IMR-90 (cell line): ENCODE measurements at regions not wholly inside any gene's neighbourhood (a gene's known extent, or its start where the extent isn't known, plus 50 kb on each side); places are given as distances from the start of the nearest gene placed in this dataset.

ENCODE experiments used
- ATAC-seq: fragments of 200-7000 bp; cut with Tn5 transposase; 2 replicates; pipeline ENCODE4 v1.9.1; 2020; ENCODE audit warnings: low read depth, mild to moderate bottlenecking, moderate library complexity
- BruUV-seq: library from RNA; stranded (reverse); fragments of 400-500 nt; replicated peaks from 2 replicates; lab custom pipeline; 2021; lab: Mats Ljungman, UMichigan
- CTCF ChIA-PET: fragments of 300-600 bp; formaldehyde crosslinking; extraction: SDS; loops from one replicate; lab custom pipeline; 2021; ENCODE audit warnings: antibody characterized with exemption; lab: Yijun Ruan, JAX
- POLR2A ChIA-PET: fragments of 300-600 bp; sonication (Branson Sonifier 250); formaldehyde crosslinking; loops from one replicate; lab custom pipeline; 2022; ENCODE audit warnings: antibody characterized with exemption; ENCODE audit not compliant: unreplicated experiment; lab: Charles Lee
- DNase-seq: peaks from one replicate; pipeline ENCODE4 v3.0.0; 2013
- H2AFZ ChIP-seq: replicated peaks from 2 replicates; pipeline ENCODE3; 2013; ENCODE audit warnings: low read length, mild to moderate bottlenecking; ENCODE audit not compliant: poor library complexity
- H2AK5ac ChIP-seq: 2 replicates; pipeline ENCODE4 v1.6.1; 2013; ENCODE audit warnings: low read depth, low read length, inconsistent platforms
- H2AK9ac ChIP-seq: replicated peaks from 2 replicates; pipeline ENCODE3; 2013; ENCODE audit warnings: mild to moderate bottlenecking, low read depth, low read length, moderate library complexity; ENCODE audit not compliant: poor library complexity
- H2BK120ac ChIP-seq: 2 replicates; pipeline ENCODE4 v1.6.1; 2013; ENCODE audit warnings: low read depth, low read length, inconsistent platforms
- H2BK15ac ChIP-seq: 3 replicates; pipeline ENCODE4 v1.6.1; 2013; ENCODE audit warnings: low read depth, low read length, inconsistent platforms
- H2BK20ac ChIP-seq: 2 replicates; pipeline ENCODE4 v1.6.1; 2013; ENCODE audit warnings: low read depth, mild to moderate bottlenecking, inconsistent platforms, low read length, moderate library complexity
- H2BK5ac ChIP-seq: 2 replicates; pipeline ENCODE4 v1.6.1; 2013; ENCODE audit warnings: mild to moderate bottlenecking, low read depth, low read length, inconsistent platforms; ENCODE audit not compliant: poor library complexity, severe bottlenecking
- H3K14ac ChIP-seq: replicated peaks from 2 replicates; pipeline ENCODE4 v1.6.1; 2013; ENCODE audit warnings: low read depth, low read length, inconsistent platforms
- H3K18ac ChIP-seq: 2 replicates; pipeline ENCODE4 v1.6.1; 2013; ENCODE audit warnings: low read depth, low read length, control low read depth
- H3K23ac ChIP-seq: 2 replicates; pipeline ENCODE4 v1.6.1; 2013; ENCODE audit warnings: low read depth, low read length, inconsistent platforms
- H3K27ac ChIP-seq: 2 replicates; pipeline ENCODE4 v1.5.1; 2013; ENCODE audit warnings: mild to moderate bottlenecking, control low read depth, low read length; ENCODE audit not compliant: insufficient read depth
- H3K27me3 ChIP-seq: 2 replicates; pipeline ENCODE4 v1.6.1; 2013; ENCODE audit warnings: low read length; ENCODE audit not compliant: control insufficient read depth, insufficient read depth
- H3K36me3 ChIP-seq: 2 replicates; pipeline ENCODE4 v1.6.1; 2013; ENCODE audit warnings: low read length, mixed read lengths; ENCODE audit not compliant: control insufficient read depth, insufficient read depth
- H3K4ac ChIP-seq: 2 replicates; pipeline ENCODE4 v1.6.1; 2013; ENCODE audit warnings: low read depth, low read length, inconsistent platforms
- H3K4me1 ChIP-seq: 2 replicates; pipeline ENCODE4 v1.6.1; 2013; ENCODE audit warnings: low read length, mixed read lengths; ENCODE audit not compliant: control insufficient read depth, insufficient read depth
- H3K4me2 ChIP-seq: 2 replicates; pipeline ENCODE4 v1.6.1; 2013; ENCODE audit warnings: low read depth, mild to moderate bottlenecking, control low read depth, low read length, moderate library complexity
- H3K4me3 ChIP-seq: 2 replicates; pipeline ENCODE4 v1.5.1; 2013; ENCODE audit warnings: low read depth, mild to moderate bottlenecking, control low read depth, low read length, moderate library complexity; ENCODE audit not compliant: insufficient read depth
- H3K56ac ChIP-seq: 2 replicates; pipeline ENCODE4 v1.6.1; 2013; ENCODE audit warnings: low read length, inconsistent platforms; ENCODE audit not compliant: insufficient read depth; ENCODE audit errors: extremely low read depth
- H3K79me1 ChIP-seq, 2 experiments: 2 replicates each; pipeline ENCODE4 v1.6.1; 2013; ENCODE audit warnings: low read length in 2 of 2, inconsistent platforms in 1 of 2, low read depth in 1 of 2
- H3K9ac ChIP-seq: 2 replicates; pipeline ENCODE4 v1.6.1; 2013; ENCODE audit warnings: low read depth, low read length, control low read depth
- H3K9me1 ChIP-seq: 2 replicates; pipeline ENCODE4 v1.6.1; 2013; ENCODE audit warnings: low read length, inconsistent platforms; ENCODE audit not compliant: insufficient read depth
- H3K9me3 ChIP-seq: 2 replicates; pipeline ENCODE4 v1.6.1; 2013; ENCODE audit warnings: low read length; ENCODE audit not compliant: control insufficient read depth, insufficient read depth
- H4K20me1 ChIP-seq: 2 replicates; pipeline ENCODE4 v1.6.1; 2013; ENCODE audit warnings: low read length, inconsistent platforms; ENCODE audit not compliant: insufficient read depth
- H4K5ac ChIP-seq: 2 replicates; pipeline ENCODE4 v1.6.1; 2013; ENCODE audit warnings: mild to moderate bottlenecking, low read depth, low read length, control low read depth
- H4K8ac ChIP-seq, 2 experiments: 2 replicates each; pipeline ENCODE4 v1.6.1; 2013; ENCODE audit warnings: low read depth in 2 of 2, low read length in 2 of 2, control low read depth in 1 of 2, inconsistent platforms in 1 of 2
- H4K91ac ChIP-seq: 2 replicates; pipeline ENCODE4 v1.6.1; 2013; ENCODE audit warnings: low read depth, low read length, inconsistent platforms; ENCODE audit not compliant: insufficient read depth
- CHD1 ChIP-seq: IDR thresholded peaks from 2 replicates; pipeline ENCODE4 v1.6.1; 2012; ENCODE audit warnings: low read depth, low read length, improper control_type of control experiment
- CTCF ChIP-seq: conservative IDR thresholded peaks from 2 replicates; pipeline ENCODE4 v1.5.1; 2012; ENCODE audit warnings: mild to moderate bottlenecking, low read depth, low read length, improper control_type of control experiment
- FOS ChIP-seq: fragments of 150-350 bp; IDR thresholded peaks from 2 replicates; pipeline ENCODE4 v1.6.1; 2016; ENCODE audit warnings: low read depth, low read length
- MAFK ChIP-seq: IDR thresholded peaks from 2 replicates; pipeline ENCODE4 v1.6.1; 2012; ENCODE audit warnings: low read depth, low read length, improper control_type of control experiment
- MAZ ChIP-seq: IDR thresholded peaks from 2 replicates; pipeline ENCODE4 v1.6.1; 2012; ENCODE audit warnings: low read depth, mild to moderate bottlenecking, low read length, improper control_type of control experiment, moderate library complexity, borderline replicate concordance
- MXI1 ChIP-seq: IDR thresholded peaks from 2 replicates; pipeline ENCODE4 v1.6.1; 2012; ENCODE audit warnings: low read depth, mild to moderate bottlenecking, low read length, moderate library complexity, borderline replicate concordance
- POLR2A ChIP-seq: IDR thresholded peaks from 2 replicates; pipeline ENCODE4 v1.6.1; 2012; ENCODE audit warnings: mild to moderate bottlenecking, low read depth, low read length
- RFX5 ChIP-seq: IDR thresholded peaks from 2 replicates; pipeline ENCODE4 v1.8.0; 2012; ENCODE audit warnings: low read depth, mild to moderate bottlenecking, low read length, moderate library complexity
- WGBS, 2 experiments: methylation state at CpG; one replicate each; pipeline versions ENCODE4 v1.1.5 to v1.1.7; 2013; ENCODE audit warnings: missing lambda C conversion rate in 2 of 2; ENCODE audit not compliant: insufficient read length in 1 of 2; ENCODE audit errors: extremely low coverage in 2 of 2; 5-methylcytosine and 5-hydroxymethylcytosine counted together
- dilution Hi-C: fragments of 300-500 bp; cut with HindIII; formaldehyde crosslinking; loops from one replicate; pipeline ENCODE4 v1.14.3; 2018; ENCODE audit warnings: low sequenced_read_pairs; ENCODE audit not compliant: unreplicated experiment
- in situ Hi-C: fragments of 300-500 bp; cut with MboI; formaldehyde crosslinking; loops from 3 replicates; pipeline ENCODE4 v1.14.3; 2019; ENCODE audit warnings: low sequenced_read_pairs, inconsistent platforms, mixed read lengths
- intact Hi-C: fragments of 100-400 bp; cut with micrococcal nuclease; formaldehyde crosslinking; loops from 2 replicates; pipeline ENCODE4 v1.10.0; 2022

DNA sequence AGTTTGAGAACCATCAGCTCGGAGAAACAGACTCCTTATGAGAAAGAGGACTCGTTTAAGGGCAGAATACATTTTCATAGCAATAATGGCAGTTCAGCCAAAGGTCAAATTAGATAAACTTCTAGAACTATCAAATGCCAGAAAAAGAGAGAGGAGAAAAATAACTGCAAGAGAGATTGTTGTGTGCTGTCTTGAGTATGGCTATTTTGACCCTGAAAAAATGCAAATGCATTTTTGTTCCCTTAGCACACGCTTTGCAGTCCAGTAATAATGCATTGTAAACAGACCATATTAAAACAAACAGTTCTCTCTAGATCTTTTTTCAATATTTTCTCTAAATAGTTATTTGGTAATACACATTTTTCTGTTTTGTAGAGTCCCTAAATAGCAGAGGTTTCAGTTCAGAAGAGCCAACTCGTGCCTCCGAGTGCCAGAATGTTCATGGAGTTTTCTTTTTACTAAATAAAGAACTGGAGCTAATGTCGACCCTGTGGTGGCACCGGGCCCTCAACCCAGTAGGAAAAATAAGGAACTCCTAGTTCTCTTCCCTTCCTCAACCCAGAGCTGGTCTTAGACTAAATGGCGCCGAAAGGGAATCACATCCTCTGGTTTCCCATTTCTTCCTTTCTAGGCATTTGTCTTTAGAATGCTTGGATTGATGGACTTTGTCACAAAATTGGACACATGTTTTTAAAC lies 298.0 kb downstream of the MAP2K4 start:
- Histone ChIP-seq H2BK5ac (peak overlapping the region; percentile 82), H2AK5ac (peak overlapping the region; percentile 49; the same call in 1 of the 2 replicates), H3K9ac (peak overlapping the region; percentile 50; the same call in 1 of the 2 replicates), H4K20me1 (no peaks in the 10 kb centered on the region), H3K4me2 (peak overlapping the region; percentile 43), H2AK9ac (no peak overlapping the region), H3K4me3 (no peak overlapping the region), H3K27ac (peak overlapping the region; percentile 79), H2BK15ac (peak overlapping the region; percentile 88; the same call in 2 of the 3 replicates), H2BK120ac (peak overlapping the region; percentile 87), H3K79me1 (no peaks in the 10 kb centered on the region), H4K91ac (peak overlapping the region; percentile 90), H3K9me3 (no peaks in the 10 kb centered on the region), H3K18ac (peak overlapping the region; percentile 96), H4K8ac (peak overlapping the region; percentile 52 to 74; a peak in 3 of 4 replicates), H3K9me1 (peaks cover 15% of the 10 kb centered on the region), H2BK20ac (peak overlapping the region; percentile 81), H3K27me3 (no peaks in the 10 kb centered on the region), H3K23ac (peak overlapping the region; percentile 67), H3K56ac (peak overlapping the region; percentile 52; the same call in 1 of the 2 replicates), H3K36me3 (no peaks in the 10 kb centered on the region), H3K4ac (peak overlapping the region; percentile 78), H2AFZ (no peak overlapping the region), H3K14ac (peak overlapping the region; percentile 71), H4K5ac (peak overlapping the region; percentile 58), H3K4me1 (peaks cover 14% of the 10 kb centered on the region)
- POLR2A ChIA-PET, result no interaction called here
- BruUV-seq, result no TSS peak
- DNase-seq (peak; percentile 51), ATAC-seq (peak; percentile 82)
- CTCF ChIA-PET, result no interaction called here
- in situ Hi-C loops (no loop called here), dilution Hi-C loops (no loop called here), intact Hi-C loops (no loop called here)
- whole genome bisulfite sequencing, 2 experiments, result no CpG with 5 or more reads among the region's 9 CpGs
- TF ChIP-seq POLR2A (no peak), FOS (no peak), CHD1 (no peak), MAZ (no peak), MAFK (no peak), CTCF (no peak), RFX5 (no peak), MXI1 (no peak)
